Activated CD4-positive, alpha-beta memory T cell treated with anti-CD3 and anti-CD28 coated beads, Interleukin-2, amount 10 ng/mL, durations not matched to agents 7 days and 5 days (primary cell): ENCODE measurements at regions not wholly inside any gene's neighbourhood (a gene's known extent, or its start where the extent isn't known, plus 50 kb on each side); places are given as distances from the start of the nearest gene placed in this dataset.
"Not testable (repeated sequence)": the region's sequence is repeated elsewhere in the genome, so short reads cannot be mapped to it uniquely, and the experiment has no call there.

Source experiments
- CTCF ChIA-PET: fragments of 350-600 bp; sonication (Branson Sonifier 250); formaldehyde crosslinking; loops from one replicate; lab custom pipeline; 2021; ENCODE audit warnings: antibody characterized with exemption, inconsistent platforms; lab: Charles Lee
- POLR2A ChIA-PET: fragments of 350-600 bp; sonication (Branson Sonifier 250); formaldehyde crosslinking; loops from one replicate; lab custom pipeline; 2021; ENCODE audit warnings: antibody characterized with exemption; lab: Charles Lee
- DNase-seq: peaks from one replicate; pipeline ENCODE4 v3.0.0-alpha.2; 2020
- H3K27ac Mint-ChIP-seq: one replicate; pipeline ENCODE4 v1.8.0; 2021; ENCODE audit warnings: mild to moderate bottlenecking, mixed read lengths
- H3K27me3 Mint-ChIP-seq: one replicate; pipeline ENCODE4 v1.8.0; 2021; ENCODE audit warnings: mixed read lengths
- H3K36me3 Mint-ChIP-seq: one replicate; pipeline ENCODE4 v1.8.0; 2021; ENCODE audit warnings: low read depth, mixed read lengths
- H3K4me1 Mint-ChIP-seq: one replicate; pipeline ENCODE4 v1.8.0; 2021; ENCODE audit warnings: mixed read lengths
- H3K4me3 Mint-ChIP-seq: one replicate; pipeline ENCODE4 v1.8.0; 2021; ENCODE audit warnings: mild to moderate bottlenecking, mixed read lengths
- H3K9me3 Mint-ChIP-seq: one replicate; pipeline ENCODE4 v1.8.0; 2021; ENCODE audit warnings: mixed read lengths

DNA sequence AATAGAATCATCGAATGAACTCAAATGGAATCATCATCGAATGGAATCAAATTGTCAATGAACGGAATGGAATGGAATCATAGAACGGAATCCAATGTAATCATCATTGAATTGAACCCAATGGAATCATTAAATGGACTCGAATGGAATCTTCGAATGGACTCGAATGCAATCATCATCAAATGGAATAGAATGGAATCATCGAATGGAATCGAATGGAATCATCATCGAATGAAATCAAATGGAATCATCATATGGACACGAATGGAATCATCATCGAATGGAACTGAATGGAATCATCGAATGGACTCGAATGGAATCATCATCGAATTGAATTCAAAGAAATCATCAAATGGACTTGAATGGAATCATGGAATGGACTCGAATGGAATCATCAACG lies 226.2 kb downstream of the SHCBP1 start:
- H3K4me3 Mint-ChIP-seq, H3K36me3 Mint-ChIP-seq, CTCF ChIA-PET, DNase-seq, H3K27me3 Mint-ChIP-seq, POLR2A ChIA-PET, H3K4me1 Mint-ChIP-seq, H3K27ac Mint-ChIP-seq: not testable (repeated sequence)
- H3K9me3 Mint-ChIP-seq: peaks cover 14% of the 10 kb centered on the region

DNA sequence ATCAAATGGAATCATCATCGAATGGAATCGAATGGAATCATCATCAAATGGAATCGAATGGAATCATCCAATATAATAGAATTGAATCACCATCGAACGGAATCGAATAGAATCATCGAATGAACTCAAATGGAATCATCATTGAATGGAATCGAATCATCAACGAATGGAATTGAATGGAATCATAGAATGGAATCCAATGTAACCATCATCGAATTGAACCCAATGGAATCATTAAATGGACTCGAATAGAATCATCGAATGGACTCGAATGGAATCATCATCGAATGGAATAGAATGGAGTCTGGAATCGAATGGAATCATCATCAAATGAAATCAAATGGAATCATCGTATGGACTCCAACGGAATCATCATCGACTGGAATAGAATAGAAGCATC lies 227.0 kb downstream of the SHCBP1 start:
- H3K27ac Mint-ChIP-seq, H3K36me3 Mint-ChIP-seq, H3K4me3 Mint-ChIP-seq, H3K4me1 Mint-ChIP-seq, H3K27me3 Mint-ChIP-seq, DNase-seq, CTCF ChIA-PET, POLR2A ChIA-PET: not testable (repeated sequence)
- peaks cover 14% of the 10 kb centered on the region for H3K9me3 Mint-ChIP-seq

DNA sequence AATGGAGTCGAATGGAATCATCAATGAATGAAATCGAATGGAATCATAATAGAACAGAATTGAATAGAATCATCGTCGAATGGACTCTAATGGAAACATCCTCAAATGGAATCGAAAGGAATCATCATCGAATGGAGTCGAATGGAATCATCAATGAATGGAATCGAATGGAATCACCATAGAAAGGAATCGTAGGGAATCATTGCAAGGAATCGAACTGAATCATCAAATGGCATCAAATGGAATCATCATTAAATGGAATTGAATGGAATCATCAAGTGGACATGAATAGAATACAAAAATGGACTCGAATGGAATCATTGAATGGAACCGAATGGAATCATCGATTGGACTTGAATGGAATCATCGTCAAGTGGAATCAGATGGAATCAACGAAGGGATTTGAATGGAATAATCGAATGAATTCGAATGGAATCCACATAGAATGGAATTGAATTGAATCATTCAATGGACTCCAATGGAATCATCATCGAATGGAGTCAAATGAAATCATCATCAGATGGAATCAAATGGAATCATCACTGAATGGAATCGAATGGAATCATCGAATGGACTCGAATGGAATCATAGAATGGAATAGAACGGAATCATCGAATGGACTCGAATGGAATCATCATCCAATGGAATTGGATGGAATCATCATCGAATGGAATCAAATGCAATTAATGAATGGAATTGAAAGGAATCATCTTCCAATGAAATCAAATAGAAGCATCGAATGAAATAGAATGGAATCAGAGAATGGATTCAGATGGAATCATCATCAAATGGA lies 228.1 kb downstream of the SHCBP1 start:
- H3K4me3 Mint-ChIP-seq, H3K27me3 Mint-ChIP-seq, H3K27ac Mint-ChIP-seq, H3K4me1 Mint-ChIP-seq, H3K36me3 Mint-ChIP-seq, DNase-seq, CTCF ChIA-PET, POLR2A ChIA-PET: not testable (repeated sequence)
- peaks cover 14% of the 10 kb centered on the region for H3K9me3 Mint-ChIP-seq

DNA sequence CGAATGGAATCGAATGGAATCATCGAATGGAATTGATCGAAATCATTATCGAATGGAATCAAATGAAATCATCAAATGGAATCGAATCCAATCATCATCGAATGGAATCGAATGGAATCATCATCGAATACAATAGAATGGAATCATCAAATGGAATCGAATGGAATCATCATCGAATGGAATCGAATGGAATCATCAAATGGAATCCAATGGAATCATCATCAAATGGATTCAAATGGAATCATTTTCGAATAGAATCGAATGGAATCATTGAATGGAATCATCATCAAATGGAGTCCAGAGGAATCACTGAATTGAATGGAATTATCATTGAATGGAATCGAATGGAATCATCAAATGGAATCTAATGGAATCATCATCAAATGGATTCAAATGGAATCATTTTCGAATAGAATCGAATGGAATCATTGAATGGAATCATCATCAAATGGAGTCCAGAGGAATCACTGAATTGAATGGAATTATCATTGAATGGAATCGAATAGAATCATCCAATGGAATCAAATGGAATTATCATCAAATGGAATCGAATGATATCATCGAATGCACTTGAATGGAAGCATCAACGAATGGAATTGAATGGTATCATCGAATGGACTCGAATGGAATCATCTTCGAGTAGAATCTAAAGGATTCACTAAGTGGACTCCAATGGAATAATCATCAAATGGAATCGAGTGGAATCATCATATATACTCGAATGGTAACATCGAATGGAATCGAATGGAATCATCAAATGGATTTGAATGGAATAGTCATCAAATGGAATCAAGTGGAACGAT lies 230.3 kb downstream of the SHCBP1 start:
- H3K27ac Mint-ChIP-seq, H3K4me3 Mint-ChIP-seq, DNase-seq, CTCF ChIA-PET, H3K27me3 Mint-ChIP-seq, H3K4me1 Mint-ChIP-seq, POLR2A ChIA-PET: not testable (repeated sequence)
- peaks cover 16% of the 10 kb centered on the region for H3K36me3 Mint-ChIP-seq
- peaks cover 22% of the 10 kb centered on the region for H3K9me3 Mint-ChIP-seq

DNA sequence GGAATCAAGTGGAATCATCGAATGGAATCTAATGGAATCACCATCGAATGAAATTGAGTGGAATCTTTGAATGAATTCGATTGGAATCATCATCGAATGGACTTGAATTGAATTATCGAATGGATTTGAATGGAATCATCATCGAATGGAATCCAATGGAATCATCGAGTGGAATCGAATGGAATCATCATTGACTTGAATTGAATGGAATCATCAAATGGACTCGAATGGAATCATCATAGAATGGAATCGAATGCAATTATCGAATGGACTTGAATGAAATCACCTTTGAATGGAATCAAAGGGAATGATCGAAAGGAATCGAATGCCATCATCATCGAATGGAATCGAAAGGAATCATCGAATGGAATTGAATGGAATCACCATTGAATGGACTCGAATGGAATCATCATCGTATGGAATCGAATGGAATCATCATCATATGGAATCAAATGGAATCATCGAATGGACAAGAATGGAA lies 231.6 kb downstream of the SHCBP1 start:
- POLR2A ChIA-PET, CTCF ChIA-PET, H3K4me1 Mint-ChIP-seq, H3K27ac Mint-ChIP-seq, H3K4me3 Mint-ChIP-seq, H3K27me3 Mint-ChIP-seq: not testable (repeated sequence)
- Mint-ChIP-seq H3K36me3 (peaks cover 13% of the 10 kb centered on the region), H3K9me3 (peaks cover 19% of the 10 kb centered on the region)
- DNase-seq: peak; percentile 78

DNA sequence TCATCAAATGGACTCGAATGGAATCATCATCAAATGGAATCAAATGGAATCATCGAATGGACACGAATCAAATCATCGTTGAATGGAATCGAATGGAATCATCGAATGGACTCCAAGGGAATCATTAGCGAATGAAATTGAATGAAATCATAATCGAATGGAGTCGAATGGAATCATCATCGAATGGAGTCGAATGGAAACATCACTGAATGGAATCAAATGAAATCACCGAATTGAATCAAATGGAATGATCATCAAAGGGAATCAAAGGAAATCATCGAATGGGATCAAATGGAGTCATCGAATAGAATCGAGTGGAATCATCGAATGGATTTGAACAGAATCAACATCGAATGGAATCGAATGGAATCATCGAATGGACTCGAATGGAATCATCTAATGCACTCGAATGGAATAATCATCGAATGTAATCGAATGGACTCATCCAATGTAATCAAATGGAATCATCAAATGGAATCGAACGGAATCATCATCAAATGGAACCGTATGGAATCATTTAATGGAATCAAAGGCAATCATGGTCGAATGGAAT lies 232.2 kb downstream of the SHCBP1 start:
- CTCF ChIA-PET, H3K4me1 Mint-ChIP-seq, POLR2A ChIA-PET, H3K27me3 Mint-ChIP-seq, H3K4me3 Mint-ChIP-seq, DNase-seq, H3K27ac Mint-ChIP-seq: not testable (repeated sequence)
- Mint-ChIP-seq H3K9me3 (peaks cover 20% of the 10 kb centered on the region), H3K36me3 (peaks cover 13% of the 10 kb centered on the region)

DNA sequence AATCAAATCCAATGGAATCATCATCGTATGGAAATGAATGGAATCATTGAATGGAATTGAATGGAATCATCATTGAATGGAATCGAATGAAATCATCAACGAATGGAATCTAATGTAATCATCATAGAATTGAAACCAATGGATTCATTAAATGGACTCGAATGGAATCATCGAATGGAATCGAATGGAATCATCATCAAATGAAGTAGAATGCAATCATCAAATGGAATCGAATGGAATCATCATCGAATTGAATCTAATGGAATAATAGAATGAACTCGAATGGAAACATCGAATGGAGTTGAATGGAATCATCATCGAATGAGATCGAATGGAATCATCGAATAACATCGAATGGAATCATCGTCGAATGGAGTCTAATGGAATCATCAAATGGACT lies 232.8 kb downstream of the SHCBP1 start:
- DNase-seq, H3K4me1 Mint-ChIP-seq, POLR2A ChIA-PET, H3K27me3 Mint-ChIP-seq, H3K4me3 Mint-ChIP-seq, H3K27ac Mint-ChIP-seq, CTCF ChIA-PET: not testable (repeated sequence)
- peaks cover 19% of the 10 kb centered on the region for H3K9me3 Mint-ChIP-seq
- H3K36me3 Mint-ChIP-seq: peaks cover 13% of the 10 kb centered on the region

DNA sequence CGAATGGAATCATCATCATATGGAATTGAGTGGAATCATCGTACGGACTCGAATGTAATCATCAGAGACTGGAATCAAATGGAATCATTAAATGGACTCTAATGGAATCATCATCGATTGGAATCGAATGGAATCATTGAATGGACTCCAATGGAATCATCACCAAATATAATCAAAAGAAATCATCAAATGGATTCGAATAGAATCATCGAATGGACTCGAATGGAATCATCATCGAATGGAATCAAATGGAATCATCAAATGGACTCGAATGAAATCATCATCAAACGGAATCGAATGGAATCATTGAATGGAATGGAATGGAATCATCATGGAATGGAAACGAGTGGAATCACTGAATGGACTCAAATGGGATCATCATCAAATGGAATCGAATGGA lies 233.5 kb downstream of the SHCBP1 start:
- H3K27ac Mint-ChIP-seq, H3K4me3 Mint-ChIP-seq, H3K4me1 Mint-ChIP-seq, POLR2A ChIA-PET, CTCF ChIA-PET, H3K27me3 Mint-ChIP-seq: not testable (repeated sequence)
- peaks cover 19% of the 10 kb centered on the region for H3K9me3 Mint-ChIP-seq
- peaks cover 14% of the 10 kb centered on the region for H3K36me3 Mint-ChIP-seq
- peak; percentile 67 for DNase-seq

DNA sequence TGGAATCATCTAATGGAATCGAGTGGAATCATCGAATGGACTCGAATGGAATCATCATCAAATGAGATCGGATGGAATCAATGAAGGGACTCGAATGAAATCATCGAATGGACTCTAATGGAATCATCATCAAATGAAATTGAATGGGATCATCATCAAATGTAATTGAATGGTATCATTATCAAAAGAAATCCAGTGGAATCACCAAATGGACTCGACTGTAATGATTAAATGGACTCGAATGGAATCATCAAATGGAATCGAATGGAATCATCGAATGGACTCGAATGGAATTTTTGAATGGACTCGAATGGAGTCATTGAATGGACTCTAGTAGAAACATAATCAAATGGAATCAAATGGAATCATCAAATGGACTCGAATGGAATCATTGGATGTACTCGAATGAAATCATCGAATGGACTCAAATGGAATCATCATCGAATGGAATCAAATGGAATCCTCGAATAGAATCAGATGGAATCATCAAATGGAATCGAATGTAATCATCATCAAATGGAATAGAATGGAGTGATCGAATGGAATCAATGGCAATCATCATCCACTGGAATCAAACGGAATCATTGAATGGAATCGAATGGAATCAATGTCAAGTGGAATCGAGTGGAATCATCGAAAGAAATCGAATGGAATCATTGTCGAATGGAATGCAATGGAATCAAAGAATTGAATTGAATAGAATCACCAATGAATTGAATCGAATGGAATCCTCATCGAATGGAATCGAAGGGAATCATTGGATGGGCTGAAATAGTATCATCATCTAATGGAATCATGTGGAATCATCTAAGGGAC lies 234.2 kb downstream of the SHCBP1 start:
- CTCF ChIA-PET, H3K27me3 Mint-ChIP-seq, H3K27ac Mint-ChIP-seq, H3K4me1 Mint-ChIP-seq, POLR2A ChIA-PET, H3K4me3 Mint-ChIP-seq: not testable (repeated sequence)
- DNase-seq: peak; percentile 48
- H3K9me3 Mint-ChIP-seq: peaks cover 21% of the 10 kb centered on the region
- peaks cover 16% of the 10 kb centered on the region for H3K36me3 Mint-ChIP-seq

DNA sequence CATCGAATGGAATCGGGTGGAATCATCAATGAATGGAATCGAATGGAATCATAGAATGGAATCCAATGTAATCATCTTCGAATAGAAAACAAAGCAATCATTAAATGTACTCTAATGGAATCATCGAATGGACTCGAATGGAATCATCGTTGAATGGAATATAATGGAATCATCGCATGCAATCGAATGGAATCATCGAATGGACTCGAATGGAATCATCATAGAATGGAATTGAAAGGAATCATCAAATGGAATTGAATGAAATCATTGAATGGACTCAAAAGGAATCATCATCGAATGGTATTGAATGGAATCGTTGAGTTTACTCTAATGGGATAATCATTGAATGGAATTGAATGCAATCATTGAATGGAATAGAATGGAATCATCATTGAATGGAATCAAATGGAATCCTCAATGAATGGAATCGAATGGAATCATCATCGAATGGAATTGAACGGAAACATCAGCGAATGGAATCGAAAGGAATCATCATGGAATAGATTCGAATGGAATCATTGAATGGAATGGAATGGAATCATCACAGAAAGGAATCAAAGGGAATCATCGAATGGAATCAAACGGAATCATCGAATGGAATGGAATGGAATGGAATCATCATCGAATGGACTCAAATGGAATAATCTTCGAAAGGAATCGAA lies 234.9 kb downstream of the SHCBP1 start:
- H3K4me1 Mint-ChIP-seq, H3K27ac Mint-ChIP-seq, DNase-seq, CTCF ChIA-PET, POLR2A ChIA-PET, H3K4me3 Mint-ChIP-seq, H3K27me3 Mint-ChIP-seq: not testable (repeated sequence)
- H3K9me3 Mint-ChIP-seq: peaks cover 21% of the 10 kb centered on the region
- peaks cover 16% of the 10 kb centered on the region for H3K36me3 Mint-ChIP-seq

DNA sequence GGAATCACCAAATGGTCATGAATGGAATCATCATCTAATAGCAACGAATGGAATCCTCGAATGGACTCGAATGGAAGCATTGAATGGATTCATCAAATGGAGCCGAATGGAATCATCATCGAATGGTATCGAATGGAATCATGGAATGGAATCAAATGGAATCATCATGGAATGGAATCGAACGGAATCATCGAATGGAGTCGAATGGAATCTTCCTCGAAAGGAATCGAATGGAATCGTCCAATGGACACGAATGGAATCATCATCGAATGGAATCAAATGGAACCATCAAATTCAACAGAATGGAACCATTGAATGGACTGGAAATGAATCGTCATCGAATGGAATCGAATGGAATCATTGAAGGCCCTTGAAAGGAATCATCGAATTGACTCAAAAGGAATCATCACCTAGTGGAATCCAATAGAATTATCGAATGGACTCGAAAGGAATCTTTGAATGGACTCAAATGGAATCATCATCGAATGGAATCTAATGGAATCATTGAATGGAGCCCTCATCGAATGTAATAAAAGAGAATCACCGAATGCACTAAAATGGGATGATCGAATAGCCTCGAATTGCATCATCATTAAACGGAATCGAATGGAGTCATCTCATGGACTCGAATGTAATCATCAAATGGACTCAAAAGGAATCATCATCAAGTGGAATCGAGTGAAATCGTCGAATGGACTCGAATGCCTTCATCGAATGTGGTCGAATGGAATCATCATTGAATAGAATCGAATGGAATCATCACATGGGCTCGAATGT lies 236.7 kb downstream of the SHCBP1 start:
- Mint-ChIP-seq H3K9me3 (peaks cover 17% of the 10 kb centered on the region), H3K36me3 (peaks cover 13% of the 10 kb centered on the region)
- peak; percentile 51 for DNase-seq
- H3K27me3 Mint-ChIP-seq, H3K4me1 Mint-ChIP-seq, POLR2A ChIA-PET, CTCF ChIA-PET, H3K27ac Mint-ChIP-seq, H3K4me3 Mint-ChIP-seq: not testable (repeated sequence)

DNA sequence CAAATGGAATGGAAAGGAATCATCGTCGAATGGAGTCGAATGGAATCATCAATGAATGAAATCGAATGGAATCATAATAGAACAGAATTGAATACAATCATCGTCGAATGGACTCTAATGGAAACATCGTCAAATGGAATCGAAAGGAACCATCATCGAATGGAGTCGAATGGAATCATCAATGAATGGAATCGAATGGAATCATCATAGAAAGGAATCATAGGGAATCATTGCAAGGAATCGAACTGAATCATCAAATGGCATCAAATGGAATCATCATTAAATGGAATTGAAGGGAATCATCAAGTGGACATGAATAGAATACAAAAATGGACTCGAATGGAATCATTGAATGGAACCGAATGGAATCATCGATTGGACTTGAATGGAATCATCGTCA lies 237.6 kb downstream of the SHCBP1 start:
- Mint-ChIP-seq H3K9me3 (peaks cover 17% of the 10 kb centered on the region), H3K36me3 (peaks cover 13% of the 10 kb centered on the region)
- H3K27me3 Mint-ChIP-seq, H3K4me1 Mint-ChIP-seq, CTCF ChIA-PET, H3K4me3 Mint-ChIP-seq, DNase-seq, POLR2A ChIA-PET, H3K27ac Mint-ChIP-seq: not testable (repeated sequence)
